ENCODE measurements at regions not wholly inside any gene's neighbourhood (a gene's known extent, or its start where the extent isn't known, plus 50 kb on each side); places are given as distances from the start of the nearest gene placed in this dataset.
"Not testable (repeated sequence)": the region's sequence is repeated elsewhere in the genome, so short reads cannot be mapped to it uniquely, and the experiment has no call there.

DNA sequence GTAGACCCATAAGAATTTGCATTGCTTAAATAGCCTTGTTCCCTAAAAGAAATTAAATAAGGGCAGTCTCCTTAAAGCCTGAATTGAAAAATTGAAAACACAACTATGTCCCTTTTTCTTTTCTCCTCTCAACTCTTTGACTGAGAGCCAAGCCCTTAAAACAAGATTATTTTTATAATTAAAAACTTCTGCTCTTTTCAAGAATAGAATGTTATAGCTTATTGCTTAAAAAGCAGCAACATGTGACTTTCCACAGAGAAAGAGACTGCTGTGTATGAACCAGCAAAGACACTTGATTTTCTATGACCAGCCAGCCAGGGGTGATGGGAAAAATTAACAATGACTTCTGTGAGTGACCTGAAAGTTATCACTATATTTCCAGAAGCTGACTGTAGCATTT is 295.2 kb upstream of the CELF2 start:
- peak; percentile 13 for DNase-seq (ENCODE audit: low read depth)
- no peak overlapping the region for H3K4me3 ChIP-seq (ENCODE audit: control insufficient read depth, low read depth, low read length)
- TF ChIP-seq, protein P1, sequence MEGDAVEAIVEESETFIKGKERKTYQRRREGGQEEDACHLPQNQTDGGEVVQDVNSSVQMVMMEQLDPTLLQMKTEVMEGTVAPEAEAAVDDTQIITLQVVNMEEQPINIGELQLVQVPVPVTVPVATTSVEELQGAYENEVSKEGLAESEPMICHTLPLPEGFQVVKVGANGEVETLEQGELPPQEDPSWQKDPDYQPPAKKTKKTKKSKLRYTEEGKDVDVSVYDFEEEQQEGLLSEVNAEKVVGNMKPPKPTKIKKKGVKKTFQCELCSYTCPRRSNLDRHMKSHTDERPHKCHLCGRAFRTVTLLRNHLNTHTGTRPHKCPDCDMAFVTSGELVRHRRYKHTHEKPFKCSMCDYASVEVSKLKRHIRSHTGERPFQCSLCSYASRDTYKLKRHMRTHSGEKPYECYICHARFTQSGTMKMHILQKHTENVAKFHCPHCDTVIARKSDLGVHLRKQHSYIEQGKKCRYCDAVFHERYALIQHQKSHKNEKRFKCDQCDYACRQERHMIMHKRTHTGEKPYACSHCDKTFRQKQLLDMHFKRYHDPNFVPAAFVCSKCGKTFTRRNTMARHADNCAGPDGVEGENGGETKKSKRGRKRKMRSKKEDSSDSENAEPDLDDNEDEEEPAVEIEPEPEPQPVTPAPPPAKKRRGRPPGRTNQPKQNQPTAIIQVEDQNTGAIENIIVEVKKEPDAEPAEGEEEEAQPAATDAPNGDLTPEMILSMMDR (conservative IDR thresholded peaks at IDR 0.05; ENCODE audit: control insufficient read depth, insufficient read depth, low read depth, low read length) = no peak

DNA sequence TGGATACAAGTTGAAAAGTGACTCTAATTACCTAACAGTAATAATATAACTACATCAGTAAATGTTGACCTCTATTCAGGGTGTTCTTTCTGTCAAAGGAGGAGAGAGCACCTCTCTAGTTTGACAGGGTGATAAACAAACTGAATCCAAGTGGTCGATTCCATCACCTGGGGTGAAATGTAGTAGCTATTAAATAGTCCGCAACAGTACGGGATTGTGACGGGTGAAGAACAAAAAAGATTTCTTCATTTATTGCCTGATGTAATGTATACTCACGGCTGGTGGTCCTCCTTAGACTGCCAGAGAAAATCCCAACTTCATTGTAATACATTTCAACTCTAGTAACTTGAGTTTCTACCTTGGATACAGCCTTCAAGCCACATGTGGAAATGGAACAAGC is 292.5 kb upstream of the CELF2 start:
- TF ChIP-seq, protein P1 (conservative IDR thresholded peaks at IDR 0.05; ENCODE audit: control insufficient read depth, insufficient read depth, low read depth, low read length) = no peak
- DNase-seq (ENCODE audit: low read depth) = no peak
- no peak overlapping the region for H3K4me3 ChIP-seq (ENCODE audit: control insufficient read depth, low read depth, low read length)

DNA sequence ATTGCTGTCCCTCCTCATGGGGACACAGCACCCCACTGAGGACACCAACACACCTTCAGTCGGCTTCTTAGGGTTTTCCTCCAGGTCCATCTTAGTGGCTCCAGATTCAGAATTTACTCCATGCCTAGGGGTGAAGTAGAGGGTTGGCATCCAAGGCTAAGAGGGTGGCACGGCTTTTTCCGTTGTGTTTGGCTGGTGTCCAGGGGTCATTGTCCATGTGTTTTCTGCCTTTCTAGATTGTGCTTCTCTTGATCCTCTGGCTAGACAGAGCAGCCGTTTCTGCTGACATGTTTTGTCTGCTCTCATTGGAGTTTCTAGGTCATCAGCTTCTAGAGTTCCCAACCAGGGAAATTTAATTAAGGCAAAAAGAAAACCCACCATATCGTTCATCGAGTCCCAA is 291.6 kb upstream of the CELF2 start:
- DNase-seq (ENCODE audit: low read depth) = no peak
- TF ChIP-seq, protein P1 (conservative IDR thresholded peaks at IDR 0.05; ENCODE audit: control insufficient read depth, insufficient read depth, low read depth, low read length) = no peak
- no peak overlapping the region for H3K4me3 ChIP-seq (ENCODE audit: control insufficient read depth, low read depth, low read length)

DNA sequence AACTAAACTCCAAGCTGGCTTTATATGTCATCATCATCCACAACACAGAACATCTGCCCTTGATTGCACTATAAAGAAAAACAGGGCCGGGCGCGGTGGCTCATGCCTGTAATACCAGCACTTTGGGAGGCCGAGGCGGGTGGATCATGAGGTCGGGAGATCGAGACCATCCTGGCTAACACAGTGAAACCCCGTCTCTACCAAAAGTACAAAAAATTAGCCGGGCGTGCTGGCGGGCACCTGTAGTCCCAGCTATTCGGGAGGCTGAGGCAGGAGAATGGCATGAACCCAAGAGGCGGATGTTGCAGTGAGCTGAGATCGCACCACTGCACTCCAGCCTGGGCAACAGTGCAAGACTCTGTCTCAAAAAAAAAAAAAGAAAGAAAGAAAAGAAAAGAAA is 290.3 kb upstream of the CELF2 start:
- not testable (repeated sequence) for H3K4me3 ChIP-seq (ENCODE audit: control insufficient read depth, low read depth, low read length); DNase-seq (ENCODE audit: low read depth)

DNA sequence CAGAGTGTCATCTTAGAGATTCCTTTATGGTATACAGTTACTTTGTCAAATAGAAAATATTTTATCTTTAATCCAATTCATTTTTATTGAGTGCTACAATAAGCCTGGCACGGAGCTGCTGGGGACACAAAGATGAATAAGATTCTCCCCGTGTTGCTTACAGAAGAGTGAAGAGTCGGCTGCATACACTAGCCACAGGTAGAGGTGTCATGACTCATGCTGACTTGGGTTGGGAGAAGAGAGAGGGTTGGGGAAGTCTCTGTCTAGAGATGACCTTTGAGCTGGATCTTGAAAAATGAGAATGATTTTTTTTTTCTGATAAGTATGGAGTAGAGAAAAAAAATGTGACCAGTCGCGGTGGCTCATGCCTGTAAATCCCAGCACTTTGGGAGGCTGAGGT is 289.9 kb upstream of the CELF2 start:
- TF ChIP-seq, protein P1 (conservative IDR thresholded peaks at IDR 0.05; ENCODE audit: control insufficient read depth, insufficient read depth, low read depth, low read length) = no peak
- no peak for DNase-seq (ENCODE audit: low read depth)
- no peak overlapping the region for H3K4me3 ChIP-seq (ENCODE audit: control insufficient read depth, low read depth, low read length)

DNA sequence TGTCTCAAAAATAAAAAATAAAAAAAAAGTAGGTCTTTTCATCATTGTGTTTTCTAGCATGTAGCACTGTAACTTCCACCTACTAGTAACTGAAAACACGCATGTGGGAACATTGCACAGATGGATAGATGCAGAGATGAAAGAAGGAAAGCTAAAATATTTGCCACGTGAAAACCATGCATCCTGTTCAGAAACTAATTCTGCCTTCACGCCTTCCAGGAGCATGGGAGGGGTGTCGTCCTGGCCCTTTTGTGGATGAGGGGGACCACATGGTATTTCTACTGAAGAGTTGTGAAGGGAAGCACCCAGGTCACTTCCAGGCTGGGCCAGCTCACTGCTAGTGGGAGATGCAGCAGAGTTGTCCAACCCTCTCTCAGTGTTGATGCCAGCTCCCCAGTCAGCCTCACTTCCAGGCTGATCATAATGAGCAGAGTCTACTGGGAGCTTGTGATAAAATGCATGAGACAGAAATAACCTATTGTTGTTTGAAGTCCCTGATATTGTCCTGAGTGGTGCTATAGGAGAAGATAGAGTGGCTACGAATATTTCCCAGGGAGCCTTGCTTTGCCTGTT is 287.1 kb upstream of the CELF2 start:
- H3K4me3 ChIP-seq (ENCODE audit: control insufficient read depth, low read depth, low read length) = no peak overlapping the region
- no peak for DNase-seq (ENCODE audit: low read depth)
- TF ChIP-seq, protein P1 (conservative IDR thresholded peaks at IDR 0.05; ENCODE audit: control insufficient read depth, insufficient read depth, low read depth, low read length) = no peak

DNA sequence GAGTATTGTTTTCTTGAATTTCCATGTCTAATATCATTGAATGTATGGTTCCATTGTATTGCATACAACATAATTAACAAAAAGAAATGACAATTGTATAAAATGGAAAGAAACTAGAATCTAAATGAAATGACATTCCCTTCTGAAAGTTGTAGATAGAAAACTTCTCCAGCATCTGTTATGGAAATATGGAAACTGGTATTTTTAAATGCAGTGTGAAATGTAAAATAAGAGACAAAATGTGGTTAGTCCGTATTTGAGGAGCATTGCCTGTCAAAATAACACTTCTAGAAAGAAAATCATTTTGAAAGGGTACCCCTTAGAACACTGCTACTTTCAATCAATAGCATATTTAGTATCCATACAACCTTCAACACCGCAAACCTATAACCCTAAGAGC is 286.3 kb upstream of the CELF2 start:
- no peak overlapping the region for H3K4me3 ChIP-seq (ENCODE audit: control insufficient read depth, low read depth, low read length)
- TF ChIP-seq, protein P1 (conservative IDR thresholded peaks at IDR 0.05; ENCODE audit: control insufficient read depth, insufficient read depth, low read depth, low read length) = no peak
- no peak for DNase-seq (ENCODE audit: low read depth)
